GM21825 (cell line): ENCODE measurements at regions not wholly inside any gene's neighbourhood (a gene's known extent, or its start where the extent isn't known, plus 50 kb on each side); places are given as distances from the start of the nearest gene placed in this dataset.

ENCODE experiments used
- ATAC-seq: cut with Tn5 transposase; IDR thresholded peaks from one replicate; pipeline ENCODE4 v1.9.1; 2021; ENCODE audit warnings: mild to moderate bottlenecking, moderate library complexity; ENCODE audit not compliant: unreplicated experiment

GRCh38 chr22:34303656-34304055 lies 383.4 kb upstream of the LARGE1 start:
- no peak for ATAC-seq

- no peak for ATAC-seq
Observed at GRCh38 chr22:34306361-34306760, 386.1 kb upstream of the LARGE1 start.

- ATAC-seq: no peak
Observed at GRCh38 chr22:34308101-34308500, 387.8 kb upstream of the LARGE1 start.

GRCh38 chr22:34319346-34319745 lies 399.1 kb upstream of the LARGE1 start:
- ATAC-seq: no peak

- no peak for ATAC-seq
Observed at GRCh38 chr22:34324763-34325162, 404.5 kb upstream of the LARGE1 start.

GRCh38 chr22:34326901-34327300 lies 406.6 kb upstream of the LARGE1 start:
- no peak for ATAC-seq

- ATAC-seq: no peak
Observed at GRCh38 chr22:34330432-34330831, 410.2 kb upstream of the LARGE1 start.

- no peak for ATAC-seq
Observed at GRCh38 chr22:34333285-34333684, 413.0 kb upstream of the LARGE1 start.

GRCh38 chr22:34334893-34335292 lies 414.6 kb upstream of the LARGE1 start:
- no peak for ATAC-seq

GRCh38 chr22:34344702-34345101 lies 424.4 kb upstream of the LARGE1 start:
- ATAC-seq: no peak

- ATAC-seq: no peak
Observed at GRCh38 chr22:34354071-34354817, 434.0 kb upstream of the LARGE1 start.

- no peak for ATAC-seq
Observed at GRCh38 chr22:34356481-34356880, 436.2 kb upstream of the LARGE1 start.

GRCh38 chr22:34370711-34371110 lies 450.4 kb upstream of the LARGE1 start:
- ATAC-seq: no peak

GRCh38 chr22:34379825-34380224 lies 459.5 kb upstream of the LARGE1 start:
- no peak for ATAC-seq

GRCh38 chr22:34380532-34380931 lies 460.3 kb upstream of the LARGE1 start:
- no peak for ATAC-seq

GRCh38 chr22:34390400-34390799 lies 470.1 kb upstream of the LARGE1 start:
- ATAC-seq: no peak

- no peak for ATAC-seq
Observed at GRCh38 chr22:34395370-34395769, 475.1 kb upstream of the LARGE1 start.

- ATAC-seq: no peak
Observed at GRCh38 chr22:34403667-34404066, 483.4 kb upstream of the LARGE1 start.

GRCh38 chr22:34410111-34410510 lies 489.8 kb upstream of the LARGE1 start:
- no peak for ATAC-seq

GRCh38 chr22:34414467-34415440 lies 494.5 kb upstream of the LARGE1 start:
- no peak for ATAC-seq

- ATAC-seq: no peak
Observed at GRCh38 chr22:34416022-34416860, 496.0 kb upstream of the LARGE1 start.
